ENCODE measurements at regions not wholly inside any gene's neighbourhood (a gene's known extent, or its start where the extent isn't known, plus 50 kb on each side); places are given as distances from the start of the nearest gene placed in this dataset.

GRCh38 chr18:27649621-27650020, 464.5 kb upstream of the CHST9 start:
- TF ChIP-seq CTCF (IDR thresholded peaks at IDR 0.05) (no peak), POLR2A (IDR thresholded peaks at IDR 0.05; ENCODE audit: low read depth) (no peak), EP300 (IDR thresholded peaks at IDR 0.05) (no peak)

Measured in esophagus muscularis mucosa (tissue), 4 donors.